Keratinocyte (primary cell): ENCODE measurements at regions not wholly inside any gene's neighbourhood (a gene's known extent, or its start where the extent isn't known, plus 50 kb on each side); places are given as distances from the start of the nearest gene placed in this dataset.
"Not testable (repeated sequence)": the region's sequence is repeated elsewhere in the genome, so short reads cannot be mapped to it uniquely, and the experiment has no call there.

Experiments used
- DNase-seq: peaks from one replicate; pipeline ENCODE4 v3.0.0-alpha.2; 2011; ENCODE audit warnings: low read depth, missing footprints, low spot score
- FAIRE-seq: peaks from 2 replicates; lab custom pipeline; 2011; peaks lifted over from hg19 to GRCh38; lab: Jason Lieb, UNC
- H2AFZ ChIP-seq: 2 replicates; pipeline ENCODE4 v1.6.0; 2012; ENCODE audit warnings: low read length, control low read depth, inconsistent platforms; ENCODE audit not compliant: control insufficient read depth
- H3K27ac ChIP-seq: 2 replicates; pipeline ENCODE4 v1.5.1; 2011; ENCODE audit warnings: low read length; ENCODE audit not compliant: control insufficient read depth, insufficient read depth
- H3K27me3 ChIP-seq: 3 replicates; pipeline ENCODE4 v1.6.0; 2011; ENCODE audit warnings: low read length; ENCODE audit not compliant: control insufficient read depth, insufficient read depth; ENCODE audit errors: extremely low read depth
- H3K36me3 ChIP-seq, 2 experiments: 2 replicates in 1 of 2; 3 replicates in 1 of 2; pipeline ENCODE4 v1.5.1; 2011; ENCODE audit warnings: low read length in 2 of 2, mild to moderate bottlenecking in 1 of 2; ENCODE audit not compliant: control insufficient read depth in 2 of 2, insufficient read depth in 2 of 2; ENCODE audit errors: extremely low read depth in 1 of 2
- H3K4me1 ChIP-seq: 3 replicates; pipeline ENCODE4 v1.5.1; 2011; ENCODE audit warnings: low read length; ENCODE audit not compliant: control insufficient read depth, insufficient read depth; ENCODE audit errors: extremely low read depth
- H3K4me2 ChIP-seq: 3 replicates; pipeline ENCODE4 v1.6.0; 2011; ENCODE audit warnings: low read depth, low read length; ENCODE audit not compliant: control insufficient read depth, insufficient read depth; ENCODE audit errors: extremely low read depth
- H3K4me3 ChIP-seq, 3 experiments: fragments of 200-600 bp in 1 of 3; sonication (generic) in 1 of 3; 2 replicates in 2 of 3; 3 replicates in 1 of 3; pipeline ENCODE4 v1.5.1; 2011 to 2016; ENCODE audit warnings: low read length in 3 of 3, mild to moderate bottlenecking in 3 of 3, control low read depth in 2 of 3, inconsistent platforms in 1 of 3, low read depth in 1 of 3, mixed read lengths in 1 of 3, mixed run types in 1 of 3, moderate library complexity in 1 of 3; ENCODE audit not compliant: control insufficient read depth in 2 of 3, insufficient read depth in 2 of 3; ENCODE audit errors: extremely low read depth in 1 of 3
- H3K79me2 ChIP-seq: 2 replicates; pipeline ENCODE4 v1.6.0; 2012; ENCODE audit warnings: low read length; ENCODE audit not compliant: control insufficient read depth, insufficient read depth
- H3K9ac ChIP-seq: 3 replicates; pipeline ENCODE4 v1.6.0; 2011; ENCODE audit warnings: low read length; ENCODE audit not compliant: control insufficient read depth, insufficient read depth; ENCODE audit errors: extremely low read depth
- H3K9me1 ChIP-seq: 3 replicates; pipeline ENCODE4 v1.6.0; 2011; ENCODE audit warnings: low read length; ENCODE audit not compliant: control insufficient read depth, insufficient read depth; ENCODE audit errors: extremely low read depth
- H3K9me3 ChIP-seq: 2 replicates; pipeline ENCODE4 v1.5.1; 2012; ENCODE audit warnings: low read depth, low read length; ENCODE audit not compliant: control insufficient read depth
- H4K20me1 ChIP-seq: 3 replicates; pipeline ENCODE4 v1.6.0; 2011; ENCODE audit warnings: low read length; ENCODE audit not compliant: control insufficient read depth, insufficient read depth; ENCODE audit errors: extremely low read depth
- CTCF ChIP-seq, 3 experiments: IDR thresholded peaks in 1 of 3; conservative IDR thresholded peaks in 1 of 3; optimal IDR thresholded peaks in 1 of 3; 2 replicates in 2 of 3; 3 replicates in 1 of 3; pipeline versions ENCODE3 to v1.5.1; 2011; ENCODE audit warnings: low read length in 3 of 3, mild to moderate bottlenecking in 3 of 3, moderate library complexity in 2 of 3, control low read depth in 1 of 3, inconsistent platforms in 1 of 3; ENCODE audit not compliant: insufficient read depth in 2 of 3; ENCODE audit errors: extremely low read depth in 1 of 3
- EZH2 ChIP-seq: IDR thresholded peaks from one replicate; pipeline ENCODE4 v1.6.1; 2012; ENCODE audit warnings: inconsistent platforms, mild to moderate bottlenecking, low read length, moderate library complexity
- dilution Hi-C: fragments of 300-500 bp; cut with MboI; formaldehyde crosslinking; loops from one replicate; pipeline ENCODE4 v1.7.0; 2020; ENCODE audit warnings: low sequenced_read_pairs; ENCODE audit not compliant: extremely low pct_ligation_motif_present

- H4K20me1 ChIP-seq, dilution Hi-C loops, H3K27me3 ChIP-seq, DNase-seq, H3K9me3 ChIP-seq, H3K9ac ChIP-seq, H3K9me1 ChIP-seq, H3K4me3 ChIP-seq, H3K4me2 ChIP-seq, H2AFZ ChIP-seq, H3K27ac ChIP-seq, H3K79me2 ChIP-seq, H3K36me3 ChIP-seq, H3K4me1 ChIP-seq, FAIRE-seq: not testable (repeated sequence)
Measured at GRCh38 chr10:65053831-65054351, 1532.7 kb downstream of the REEP3 start.

- H3K27me3 ChIP-seq, FAIRE-seq, H3K36me3 ChIP-seq, H3K4me1 ChIP-seq, H3K27ac ChIP-seq, H3K9me1 ChIP-seq, DNase-seq, dilution Hi-C loops, H4K20me1 ChIP-seq, H2AFZ ChIP-seq, H3K9me3 ChIP-seq, H3K4me2 ChIP-seq, H3K9ac ChIP-seq, H3K79me2 ChIP-seq, H3K4me3 ChIP-seq: not testable (repeated sequence)
Measured at GRCh38 chr10:65054701-65055100, 1533.5 kb downstream of the REEP3 start.

- H4K20me1 ChIP-seq, result no peaks in the 10 kb centered on the region
- dilution Hi-C loops, result no loop called here
- H3K4me3 ChIP-seq, result no peak overlapping the region
- FAIRE-seq, result no peak
- no peak overlapping the region for H3K9ac ChIP-seq
- H3K9me1 ChIP-seq, result no peaks in the 10 kb centered on the region
- no peak for DNase-seq
- no peak overlapping the region for H3K27ac ChIP-seq
- TF ChIP-seq EZH2, result no peak
- no peak for TF ChIP-seq CTCF (optimal IDR thresholded peaks at IDR 0.05 in 1 of 3, IDR thresholded peaks at IDR 0.05 in 1 of 3, conservative IDR thresholded peaks at IDR 0.05 in 1 of 3; ENCODE audit: extremely low read depth in 1 of 3, insufficient read depth in 2 of 3, low read length in 3 of 3)
- H3K4me1 ChIP-seq, result no peaks in the 10 kb centered on the region
- no peaks in the 10 kb centered on the region for H3K36me3 ChIP-seq
- no peaks in the 10 kb centered on the region for H3K79me2 ChIP-seq
- H2AFZ ChIP-seq, result no peak overlapping the region
- no peaks in the 10 kb centered on the region for H3K27me3 ChIP-seq
- no peak overlapping the region for H3K4me2 ChIP-seq
- no peaks in the 10 kb centered on the region for H3K9me3 ChIP-seq
Measured at GRCh38 chr10:65065278-65065677, 1544.1 kb downstream of the REEP3 start.
